Suprapubic skin (tissue), 4 donors: ENCODE measurements at regions not wholly inside any gene's neighbourhood (a gene's known extent, or its start where the extent isn't known, plus 50 kb on each side); places are given as distances from the start of the nearest gene placed in this dataset.

Experiments
- DNase-seq, 2 donors: peaks; one replicate each; pipeline ENCODE4 v3.0.0-alpha.2; 2019; ENCODE audit warnings: low spot score in 2 of 2
- H3K27ac ChIP-seq: fragments of 200-600 bp; sonication (generic); one replicate; pipeline ENCODE4 v1.5.1; 2019
- H3K27me3 ChIP-seq: fragments of 200-600 bp; sonication (generic); one replicate; pipeline ENCODE4 v1.5.1; 2019
- H3K36me3 ChIP-seq: fragments of 200-600 bp; sonication (generic); one replicate; pipeline ENCODE4 v1.5.1; 2019
- H3K4me1 ChIP-seq: fragments of 200-600 bp; sonication (generic); one replicate; pipeline ENCODE4 v1.5.1; 2019
- H3K4me3 ChIP-seq: fragments of 200-600 bp; sonication (generic); one replicate; pipeline ENCODE4 v1.5.1; 2019; ENCODE audit warnings: mild to moderate bottlenecking
- H3K9me3 ChIP-seq: fragments of 200-600 bp; sonication (generic); one replicate; pipeline ENCODE4 v1.5.1; 2019
- CTCF ChIP-seq, 2 donors: fragments of 200-600 bp in 1 of 2; fragments of 450-650 bp in 1 of 2; sonication (generic) in 1 of 2; IDR thresholded peaks; one replicate each; pipeline ENCODE4 v1.5.1; 2016 to 2019; ENCODE audit warnings: antibody characterized with exemption in 2 of 2, mild to moderate bottlenecking in 1 of 2, moderate library complexity in 1 of 2
- EP300 ChIP-seq: sonication (generic); formaldehyde crosslinking; IDR thresholded peaks from one replicate; pipeline ENCODE4 v1.6.1; 2017; ENCODE audit warnings: antibody characterized with exemption
- POLR2A ChIP-seq, 2 donors: fragments of 450-650 bp; IDR thresholded peaks; one replicate each; pipeline ENCODE4 v1.6.1; 2017; ENCODE audit warnings: antibody characterized with exemption in 2 of 2, mild to moderate bottlenecking in 2 of 2, moderate library complexity in 2 of 2
- POLR2AphosphoS5 ChIP-seq, 3 donors: sonication (generic); formaldehyde crosslinking; IDR thresholded peaks; one replicate each; pipeline ENCODE4 v1.6.1; 2017; ENCODE audit warnings: antibody characterized with exemption in 3 of 3
- WGBS: methylation state at CpG from one replicate; pipeline ENCODE4 v1.1.5; 2018; 5-methylcytosine and 5-hydroxymethylcytosine counted together

GRCh38 chr14:38505221-38505972 lies 249.5 kb upstream of the CLEC14A start:
- WGBS: 38% methylated on average over 2 of the region's 2 CpGs
- H3K9me3 ChIP-seq: no peaks in the 10 kb centered on the region
- H3K27me3 ChIP-seq: no peaks in the 10 kb centered on the region
- no peaks in the 10 kb centered on the region for H3K4me1 ChIP-seq
- no peak overlapping the region for H3K27ac ChIP-seq
- H3K36me3 ChIP-seq: no peaks in the 10 kb centered on the region
- H3K4me3 ChIP-seq: no peak overlapping the region
- TF ChIP-seq POLR2A (IDR thresholded peaks at IDR 0.05) (no peak), POLR2AphosphoS5 (IDR thresholded peaks at IDR 0.05) (no peak), EP300 (no peak), CTCF (IDR thresholded peaks at IDR 0.05) (no peak)
- DNase-seq: no peak

- Histone ChIP-seq H3K36me3 (no peaks in the 10 kb centered on the region), H3K27ac (no peak overlapping the region), H3K4me1 (no peaks in the 10 kb centered on the region), H3K4me3 (no peak overlapping the region), H3K27me3 (no peaks in the 10 kb centered on the region), H3K9me3 (peaks cover 3% of the 10 kb centered on the region)
- TF ChIP-seq CTCF (IDR thresholded peaks at IDR 0.05) (no peak), POLR2A (IDR thresholded peaks at IDR 0.05) (no peak), POLR2AphosphoS5 (IDR thresholded peaks at IDR 0.05) (no peak), EP300 (no peak)
- 76% methylated on average over 1 of the region's 1 CpG for WGBS
- no peak for DNase-seq
These were observed 248.3 kb upstream of the CLEC14A start for GRCh38 chr14:38504175-38504574.

- no peaks in the 10 kb centered on the region for H3K27me3 ChIP-seq
- TF ChIP-seq POLR2A (IDR thresholded peaks at IDR 0.05): no peak
- no peak for TF ChIP-seq EP300
- TF ChIP-seq POLR2AphosphoS5 (IDR thresholded peaks at IDR 0.05): no peak
- no peak for TF ChIP-seq CTCF (IDR thresholded peaks at IDR 0.05)
- H3K4me1 ChIP-seq: no peaks in the 10 kb centered on the region
- 88% methylated on average over 2 of the region's 2 CpGs for WGBS
- no peak overlapping the region for H3K4me3 ChIP-seq
- peaks cover 3% of the 10 kb centered on the region for H3K9me3 ChIP-seq
- no peak overlapping the region for H3K27ac ChIP-seq
- DNase-seq: no peak
- no peaks in the 10 kb centered on the region for H3K36me3 ChIP-seq
These were observed 246.3 kb upstream of the CLEC14A start for GRCh38 chr14:38502239-38502638.

GRCh38 chr14:38500125-38500524 lies 244.2 kb upstream of the CLEC14A start:
- no peak overlapping the region for H3K27ac ChIP-seq
- TF ChIP-seq CTCF (IDR thresholded peaks at IDR 0.05) (no peak), POLR2AphosphoS5 (IDR thresholded peaks at IDR 0.05) (no peak), POLR2A (IDR thresholded peaks at IDR 0.05) (no peak), EP300 (no peak)
- peaks cover 3% of the 10 kb centered on the region for H3K9me3 ChIP-seq
- H3K27me3 ChIP-seq: no peaks in the 10 kb centered on the region
- DNase-seq: no peak
- no peaks in the 10 kb centered on the region for H3K4me1 ChIP-seq
- H3K4me3 ChIP-seq: no peak overlapping the region
- H3K36me3 ChIP-seq: no peaks in the 10 kb centered on the region

GRCh38 chr14:38496092-38496491 lies 240.2 kb upstream of the CLEC14A start:
- WGBS: 70% methylated on average over 1 of the region's 1 CpG
- no peak overlapping the region for H3K4me3 ChIP-seq

More at GRCh38 chr14:38496092-38496491, 240.2 kb upstream of the CLEC14A start:
- peaks cover 5% of the 10 kb centered on the region for H3K9me3 ChIP-seq
- no peak for DNase-seq
- no peak for TF ChIP-seq POLR2AphosphoS5 (IDR thresholded peaks at IDR 0.05)
- no peak for TF ChIP-seq CTCF (IDR thresholded peaks at IDR 0.05)
- TF ChIP-seq POLR2A (IDR thresholded peaks at IDR 0.05): no peak
- no peak for TF ChIP-seq EP300
- H3K36me3 ChIP-seq: no peaks in the 10 kb centered on the region
- H3K27me3 ChIP-seq: no peaks in the 10 kb centered on the region
- H3K4me1 ChIP-seq: no peaks in the 10 kb centered on the region
- no peak overlapping the region for H3K27ac ChIP-seq
